ENCODE measurements at regions not wholly inside any gene's neighbourhood (a gene's known extent, or its start where the extent isn't known, plus 50 kb on each side); places are given as distances from the start of the nearest gene placed in this dataset.
"Not testable (repeated sequence)": the region's sequence is repeated elsewhere in the genome, so short reads cannot be mapped to it uniquely, and the experiment has no call there.

DNA sequence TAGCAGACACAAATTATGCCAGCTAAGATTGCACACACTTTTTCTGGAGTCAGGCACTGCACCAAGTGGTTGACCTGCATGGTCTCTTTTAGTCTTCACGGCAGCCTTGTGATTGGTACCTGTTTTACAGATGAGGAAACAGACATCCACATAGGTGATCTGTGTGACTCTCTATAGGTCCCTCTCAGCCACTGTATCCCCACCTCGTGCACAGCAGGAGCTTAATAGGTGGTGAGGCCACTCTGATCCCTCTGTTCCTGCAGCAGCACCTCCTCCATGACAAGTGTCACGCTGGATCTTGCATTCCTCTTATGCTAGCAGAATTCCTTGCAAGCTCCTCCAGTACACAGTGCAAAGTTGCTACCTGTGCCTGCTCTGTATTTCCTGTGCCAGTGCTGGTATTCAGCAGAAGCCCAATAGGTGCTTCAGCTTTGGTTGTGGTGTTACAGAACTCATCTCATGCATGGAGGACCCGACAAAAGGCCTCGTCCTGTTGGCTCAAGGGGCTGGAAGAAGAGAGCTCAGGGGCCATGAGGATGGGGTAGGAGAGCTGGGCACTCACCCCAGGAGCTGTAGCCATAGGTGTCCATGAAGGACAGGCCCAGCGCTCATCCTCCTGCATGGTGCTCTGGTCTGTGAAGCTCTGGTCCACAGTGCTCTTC lies 546.7 kb downstream of the PTPRU start:
- DNase-seq (ENCODE audit: low spot score), result no peak

DNA sequence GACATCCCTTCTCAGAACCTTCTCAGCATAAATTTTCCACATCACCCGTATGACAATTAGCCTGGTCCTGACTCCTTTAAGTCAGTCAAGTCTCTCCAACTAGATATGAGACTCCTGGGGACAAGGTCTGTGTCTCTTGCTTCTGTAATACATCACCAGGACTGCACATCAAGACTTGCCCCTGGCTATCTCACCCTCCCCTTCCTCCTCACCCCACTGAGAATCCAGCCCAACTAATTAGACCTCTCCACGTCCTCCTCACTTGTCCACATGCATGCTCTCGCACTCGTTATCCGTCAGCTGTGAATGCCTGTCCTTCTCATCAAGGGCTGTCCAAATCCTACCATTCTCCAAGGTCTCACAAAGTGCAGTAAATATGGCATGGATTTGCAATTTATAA lies 542.8 kb downstream of the PTPRU start:
- DNase-seq (ENCODE audit: low spot score), result no peak

DNA sequence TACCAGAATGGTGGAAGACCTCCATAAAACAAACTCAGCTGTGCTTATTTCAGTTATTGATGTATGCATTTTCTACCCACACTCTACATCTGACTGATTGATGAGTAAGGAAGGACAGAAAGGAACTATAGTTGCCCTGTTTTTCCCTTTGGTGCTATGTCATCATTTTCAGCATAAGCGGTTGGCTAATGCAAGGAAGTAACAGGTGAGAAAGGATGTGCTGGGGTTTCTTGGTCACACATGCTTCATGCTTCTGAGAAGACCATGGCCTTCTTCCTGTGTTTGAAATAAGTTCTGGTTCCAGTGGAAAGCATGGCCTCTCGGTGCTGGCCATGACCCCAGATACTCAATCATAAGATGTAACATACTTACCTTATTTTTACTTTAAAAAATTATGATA lies 541.2 kb downstream of the PTPRU start:
- DNase-seq (ENCODE audit: low spot score), result no peak

DNA sequence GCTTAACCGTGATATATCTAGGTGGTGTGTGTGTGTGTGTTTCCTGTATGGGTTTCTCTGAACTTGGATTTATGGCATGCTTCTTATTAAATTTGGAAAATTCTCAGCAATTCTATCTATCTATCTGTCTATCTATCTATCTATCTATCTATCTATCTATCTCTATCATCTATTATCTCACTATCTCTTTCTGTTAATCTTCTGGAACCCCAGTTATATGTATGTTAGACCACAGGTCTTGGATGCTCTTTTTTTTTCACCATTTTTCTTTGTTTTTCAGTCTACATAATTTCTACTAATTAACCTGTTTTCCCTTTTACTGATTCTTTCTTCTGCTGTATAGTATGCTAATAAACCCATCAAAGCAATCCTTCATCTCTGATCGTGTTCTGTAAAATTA lies 538.0 kb downstream of the PTPRU start:
- DNase-seq (ENCODE audit: low spot score), result no peak

DNA sequence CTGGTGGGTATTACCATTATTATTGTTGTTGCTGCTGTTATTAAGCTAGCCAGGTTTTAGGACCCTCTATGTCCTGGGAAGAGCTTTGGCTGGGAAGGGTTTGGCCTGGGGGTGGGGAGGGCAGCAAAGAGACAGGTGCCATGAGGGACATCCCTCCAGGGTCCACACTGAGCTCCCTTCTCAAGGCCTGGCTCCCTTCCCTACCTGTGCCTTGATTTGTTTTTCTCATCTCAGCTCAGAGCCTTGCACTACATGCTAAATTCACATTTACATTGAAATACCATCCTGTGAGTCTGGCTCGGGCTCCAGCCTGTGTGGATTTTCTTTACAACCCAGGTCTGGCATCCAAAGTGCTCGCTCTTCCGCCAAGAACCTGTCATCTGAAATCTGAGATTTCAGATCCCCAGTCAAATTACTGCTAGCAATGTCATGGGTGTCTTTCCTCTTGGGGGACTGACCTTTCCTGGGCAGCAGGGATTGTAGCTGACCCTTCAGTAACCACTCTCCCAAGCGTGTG lies 536.3 kb downstream of the PTPRU start:
- DNase-seq (ENCODE audit: low spot score), result no peak

DNA sequence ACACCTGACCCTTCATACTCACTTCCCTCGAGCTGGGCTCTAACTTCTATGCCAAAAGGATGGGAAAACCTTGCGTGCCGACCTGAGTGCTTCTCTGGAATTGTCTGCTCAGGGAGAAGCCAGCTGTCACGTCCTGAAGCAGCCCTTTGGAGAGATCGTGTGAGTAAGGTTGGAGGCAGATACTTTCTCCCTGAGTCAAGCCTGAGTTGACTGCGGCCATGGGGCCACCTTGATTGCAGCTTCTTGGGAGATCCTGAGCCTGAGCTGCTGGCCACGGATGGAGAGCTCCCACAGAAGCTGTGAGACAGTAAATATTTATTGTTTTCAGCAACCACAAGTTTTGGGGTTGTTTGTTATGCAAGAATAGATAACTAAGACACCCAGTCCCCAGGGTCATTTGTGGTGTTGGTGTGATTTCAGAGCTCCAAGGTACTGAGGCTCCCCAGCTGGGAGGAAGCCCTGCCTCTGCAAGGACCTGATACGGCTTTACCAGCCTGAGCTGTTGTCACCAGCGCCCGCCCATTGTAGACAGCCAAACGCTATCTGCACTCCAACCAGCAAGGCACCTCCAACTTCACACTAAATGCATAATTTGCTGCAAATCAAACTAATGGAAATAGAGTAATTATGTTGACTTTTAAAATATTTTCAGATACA lies 531.6 kb downstream of the PTPRU start:
- no peak for DNase-seq (ENCODE audit: low spot score)

DNA sequence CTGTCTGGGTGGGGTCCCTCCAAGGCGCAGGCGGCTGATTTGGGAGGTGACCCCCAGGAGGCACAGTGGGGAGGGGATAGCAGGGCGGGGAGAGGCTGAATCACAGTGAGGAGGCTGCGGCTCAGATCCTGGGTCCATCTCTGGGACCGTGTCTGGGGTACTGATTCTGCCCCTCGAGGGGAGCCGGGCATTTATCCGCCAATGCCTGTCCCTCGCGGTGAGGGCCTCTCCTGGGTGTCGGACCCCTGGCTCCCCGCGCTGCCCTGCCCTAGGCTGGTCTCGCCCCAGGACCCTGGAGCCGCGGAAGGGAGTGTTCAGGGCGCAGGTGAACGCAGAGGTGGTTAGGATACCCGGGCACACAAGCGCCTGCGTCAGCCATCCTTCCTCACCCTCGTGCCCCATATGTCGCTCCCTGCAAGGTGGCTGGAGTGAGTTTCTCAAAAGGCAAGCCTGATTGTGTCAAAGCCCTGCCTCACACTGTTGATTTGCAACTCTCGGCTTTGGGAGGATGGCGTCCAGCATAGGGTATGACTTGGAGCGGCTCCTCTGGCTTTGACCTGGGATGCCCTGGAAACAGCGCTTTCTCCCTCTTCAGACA lies 530.9 kb downstream of the PTPRU start:
- DNase-seq (ENCODE audit: low spot score), result no peak

DNA sequence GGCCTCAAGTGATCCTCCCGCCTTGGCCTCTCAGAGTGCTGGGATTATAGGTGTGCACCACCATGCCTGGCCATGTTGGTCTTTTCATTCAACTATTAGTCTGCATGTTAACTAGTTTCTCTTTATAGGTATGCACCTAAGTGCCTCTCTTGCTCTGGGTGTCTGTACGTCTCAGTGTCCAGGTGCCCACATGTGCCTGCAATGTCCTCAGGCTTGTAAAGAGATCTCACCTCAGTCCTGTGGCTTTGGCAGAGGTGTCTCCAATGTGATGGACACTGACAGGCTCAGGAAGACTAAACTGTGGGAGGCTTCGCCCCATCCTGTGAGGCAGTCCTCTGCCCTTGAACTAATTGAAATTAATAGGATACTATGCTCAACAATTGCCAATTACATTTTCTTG lies 526.3 kb downstream of the PTPRU start:
- DNase-seq (ENCODE audit: low spot score), result no peak

DNA sequence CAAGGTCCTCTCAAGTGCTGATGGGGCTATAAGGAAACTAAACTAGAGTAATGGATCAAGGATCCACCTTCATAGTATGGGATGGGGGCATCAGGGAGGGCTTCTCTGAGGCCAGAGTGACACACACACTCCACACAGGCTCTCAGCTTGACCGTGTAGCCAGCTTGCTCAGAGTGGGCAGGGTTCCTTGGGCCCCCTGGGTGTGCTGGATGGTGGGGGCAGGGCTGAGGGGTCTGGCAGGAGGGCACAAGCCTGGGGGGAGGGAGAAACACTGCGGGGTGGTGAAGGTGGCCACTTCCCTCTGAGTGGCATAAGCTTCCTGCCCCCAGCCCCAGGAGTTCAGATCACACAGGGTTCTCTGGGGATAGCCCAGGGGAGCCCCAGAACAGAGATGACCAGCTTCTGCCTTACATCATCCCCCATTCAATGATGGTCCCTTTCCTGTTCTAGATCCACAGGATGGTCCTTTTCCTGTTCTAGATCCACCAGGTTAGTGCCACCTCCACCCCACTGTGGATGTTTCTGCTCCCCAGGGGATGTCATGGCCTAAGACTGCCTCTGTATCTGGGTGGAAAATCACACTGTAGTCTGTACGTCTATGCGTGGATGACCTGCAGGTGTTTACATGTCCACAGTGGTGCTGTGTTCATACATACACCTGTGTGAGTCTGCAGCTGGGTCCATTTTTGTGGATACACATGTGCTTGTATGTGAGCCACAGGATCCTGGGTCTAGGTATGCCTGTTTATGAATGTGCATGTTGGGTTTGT lies 525.0 kb downstream of the PTPRU start:
- no peak for DNase-seq (ENCODE audit: low spot score)

DNA sequence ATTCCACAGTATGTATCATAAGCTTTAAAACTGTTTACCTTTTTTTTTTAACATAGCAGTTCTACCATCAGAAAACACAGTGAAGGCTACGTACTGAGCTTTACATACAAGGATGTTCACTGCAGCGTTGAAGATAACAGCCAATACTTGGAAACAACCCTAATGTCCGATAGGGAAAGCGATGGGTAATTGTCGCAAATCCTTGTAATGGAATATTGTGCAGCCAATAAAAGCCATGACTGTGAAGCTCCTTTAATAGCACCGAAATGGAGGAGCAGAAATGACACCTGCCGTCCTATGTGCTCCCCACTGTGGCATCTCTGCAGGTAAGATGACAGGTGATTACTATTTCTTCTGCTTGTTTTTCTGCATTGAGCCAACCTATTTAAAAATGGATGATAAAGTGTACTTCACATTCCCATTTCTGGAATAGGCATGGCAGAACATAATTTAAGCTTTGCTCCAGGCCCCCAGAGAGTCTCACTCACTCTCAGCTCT lies 523.8 kb downstream of the PTPRU start:
- no peak for DNase-seq (ENCODE audit: low spot score)

DNA sequence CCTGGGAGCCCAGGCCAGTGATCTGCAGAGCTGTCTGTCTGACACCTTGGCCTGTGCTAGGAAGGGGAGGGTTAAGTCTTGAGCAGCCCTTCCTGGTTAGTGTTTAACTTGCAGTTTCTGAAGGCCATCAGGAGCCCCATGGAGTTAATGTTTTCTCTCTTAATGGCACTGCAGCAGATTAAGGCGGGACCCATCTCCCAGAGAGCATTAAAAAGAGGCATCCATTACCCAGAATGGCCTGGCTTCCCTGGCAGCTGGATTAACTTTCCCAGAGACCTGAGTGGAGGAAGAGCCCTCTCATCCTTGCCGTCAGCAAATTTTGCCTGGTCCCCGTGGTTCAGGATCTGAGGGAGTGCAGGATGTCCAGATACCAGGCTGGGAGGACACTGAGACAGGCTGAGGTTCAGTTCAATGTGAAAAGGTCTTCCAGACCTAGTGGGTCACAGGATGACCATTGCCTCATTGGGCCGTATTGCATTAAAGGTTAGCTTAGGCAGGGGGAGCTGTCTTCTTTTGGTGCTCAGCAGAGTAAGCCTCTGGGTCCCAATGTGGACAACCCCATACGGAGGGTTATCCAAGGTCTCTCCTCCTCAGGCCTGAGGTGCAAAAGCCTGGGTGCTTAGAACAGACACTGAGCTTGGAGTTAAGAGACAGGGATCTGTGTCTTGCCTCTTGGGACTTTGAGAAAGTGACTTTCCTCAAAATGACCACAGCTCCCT lies 522.6 kb downstream of the PTPRU start:
- DNase-seq (ENCODE audit: low spot score), result no peak

DNA sequence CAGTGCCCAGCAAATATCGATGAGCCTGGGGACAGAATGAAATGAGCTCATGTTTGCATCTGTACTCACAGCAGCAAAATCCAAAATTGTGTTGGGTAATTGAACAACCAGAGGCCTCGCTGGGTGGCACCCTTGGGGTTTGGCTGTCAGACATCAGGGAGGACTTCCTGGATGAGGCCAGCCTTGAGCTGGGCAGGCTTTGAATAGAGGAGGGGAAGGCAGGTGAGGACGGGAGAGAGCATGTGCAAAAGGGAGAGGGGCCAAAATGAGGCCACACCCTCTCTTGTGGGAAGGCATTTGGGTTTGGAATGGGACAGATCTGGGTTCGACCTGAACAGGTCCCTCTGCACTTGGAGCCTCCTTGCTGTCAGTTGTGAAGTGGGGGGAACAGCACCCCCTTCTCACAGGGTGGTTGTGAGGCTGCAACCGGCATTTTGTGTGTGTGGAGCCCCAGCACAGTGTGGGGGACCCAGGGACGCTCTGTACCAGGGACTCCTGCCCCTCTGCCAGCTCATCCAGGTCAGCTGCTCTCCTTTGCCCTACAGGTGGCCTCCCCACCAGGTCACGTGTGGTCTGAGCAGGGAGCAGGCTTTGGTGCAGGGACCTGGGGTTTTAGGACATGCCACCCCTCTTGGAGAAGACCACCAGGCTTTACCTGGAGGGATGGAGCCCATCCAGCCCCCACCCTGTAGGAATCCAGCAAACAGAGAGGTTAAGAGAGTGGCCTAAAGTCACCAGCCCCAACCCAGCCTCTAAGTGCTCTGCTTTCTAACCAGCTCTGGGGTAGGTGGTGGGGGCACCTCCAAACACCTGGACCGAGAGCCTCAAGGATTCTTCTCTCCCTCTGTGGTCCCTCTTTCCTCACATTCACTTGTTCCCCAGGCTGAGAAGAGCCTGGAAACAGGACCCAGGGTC lies 521.8 kb downstream of the PTPRU start:
- no peak for DNase-seq (ENCODE audit: low spot score)

DNA sequence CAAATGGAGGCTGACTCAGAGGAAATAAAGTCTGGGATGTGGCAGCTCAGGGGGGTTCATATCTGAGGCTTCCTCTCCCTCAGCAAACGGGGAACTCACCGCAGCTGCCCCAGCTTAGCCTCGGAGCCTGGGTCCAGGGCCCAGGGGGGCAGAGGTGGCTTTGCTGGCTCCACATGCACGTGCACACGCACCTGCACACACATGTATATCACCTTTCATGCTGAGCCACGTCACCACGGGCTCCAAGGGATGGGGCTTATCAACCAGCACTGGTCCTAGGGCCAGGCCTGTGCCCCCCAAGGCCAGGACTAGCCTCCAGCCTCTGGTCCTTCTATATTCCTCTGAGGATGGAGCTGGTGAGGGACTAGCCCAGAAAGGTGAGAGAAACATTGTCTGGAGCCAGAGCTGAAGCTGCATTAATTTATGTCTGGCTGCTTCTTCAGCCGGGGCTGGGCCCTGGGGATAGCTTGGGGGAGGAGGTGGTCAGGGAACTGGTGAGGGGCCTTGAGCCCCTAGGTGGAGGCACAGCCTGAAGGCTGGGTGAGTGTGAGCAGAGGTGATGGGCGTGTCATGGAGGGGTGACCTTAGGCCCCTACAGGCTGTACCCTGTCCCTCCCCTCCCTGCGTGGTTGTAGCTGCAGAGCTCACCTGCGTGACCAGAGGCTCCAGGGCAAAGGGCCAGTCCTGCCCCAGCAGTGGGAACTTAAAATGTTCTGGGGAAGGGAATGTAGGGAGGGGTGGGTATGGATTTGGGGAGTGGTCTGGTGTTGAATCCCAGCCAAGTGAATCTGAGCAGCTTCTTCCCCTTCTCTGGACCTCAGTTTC lies 520.8 kb downstream of the PTPRU start:
- DNase-seq (ENCODE audit: low spot score), result no peak

DNA sequence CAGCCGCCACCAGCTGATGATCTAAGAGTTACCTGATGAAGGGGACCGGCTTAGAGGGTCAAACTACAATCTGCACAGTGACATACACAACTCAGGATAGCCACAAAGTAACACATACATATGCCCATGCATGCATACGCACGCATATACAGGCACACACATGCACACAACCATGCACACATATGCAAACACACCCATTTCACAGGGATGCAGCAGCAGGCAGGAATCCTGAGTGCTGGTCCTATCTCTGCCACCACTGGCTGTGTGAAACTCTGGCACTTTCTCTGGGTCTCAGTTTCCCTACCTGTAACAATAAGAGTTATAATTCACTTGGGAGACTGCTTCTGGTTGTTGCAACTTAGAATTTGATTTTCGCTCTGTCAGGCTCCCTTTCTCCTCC lies 520.2 kb downstream of the PTPRU start:
- no peak for DNase-seq (ENCODE audit: low spot score)

DNA sequence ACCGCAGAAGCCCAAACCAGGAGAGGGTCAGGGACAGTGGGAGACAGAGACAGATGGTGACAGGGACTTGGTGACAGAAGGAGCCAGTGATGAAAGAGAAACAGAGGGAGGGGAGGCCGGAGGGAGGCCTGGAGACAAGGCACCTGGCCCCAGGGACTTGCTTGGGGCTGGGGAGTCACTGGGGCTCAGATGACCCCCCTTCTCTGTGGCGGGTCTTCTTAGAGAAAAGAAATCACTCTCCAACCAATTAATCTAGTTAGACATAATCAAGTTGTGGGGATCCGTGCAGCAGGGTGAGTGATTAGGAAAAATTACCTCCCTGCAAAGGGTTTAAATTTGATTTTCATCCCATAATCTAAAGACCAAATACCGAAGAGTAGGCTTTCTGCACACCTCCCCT lies 519.8 kb downstream of the PTPRU start:
- no peak for DNase-seq (ENCODE audit: low spot score)

DNA sequence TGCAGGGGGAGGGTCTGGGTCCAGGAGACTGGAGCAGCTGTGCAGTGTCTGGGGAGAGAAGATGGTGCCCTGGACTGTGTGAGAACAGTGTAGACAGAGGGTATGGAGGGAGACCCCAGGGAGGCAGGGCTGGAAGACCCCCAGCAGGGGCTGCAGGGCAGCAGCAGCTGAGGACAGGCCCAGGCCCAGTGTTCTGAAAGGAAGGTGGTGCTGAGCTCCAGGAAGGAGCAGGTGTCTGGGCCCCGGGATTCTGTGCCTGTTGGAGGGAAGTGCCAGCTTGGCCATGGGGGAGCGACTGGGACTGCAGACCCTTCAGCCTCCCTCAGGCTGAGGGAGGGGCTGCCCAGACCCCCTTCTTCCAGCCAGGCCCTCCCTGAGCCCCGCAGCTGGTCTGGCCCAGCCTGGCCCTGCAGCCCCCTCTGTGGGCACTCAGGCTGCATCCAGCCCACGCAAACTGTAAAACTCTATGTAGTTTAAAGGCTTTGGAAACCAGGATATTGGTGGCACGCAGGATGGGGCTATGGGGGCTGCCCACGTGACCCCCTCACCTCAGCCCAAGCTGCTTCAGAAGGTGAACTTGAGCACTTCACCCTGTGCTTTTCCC lies 519.2 kb downstream of the PTPRU start:
- DNase-seq (ENCODE audit: low spot score), result not testable (repeated sequence)

DNA sequence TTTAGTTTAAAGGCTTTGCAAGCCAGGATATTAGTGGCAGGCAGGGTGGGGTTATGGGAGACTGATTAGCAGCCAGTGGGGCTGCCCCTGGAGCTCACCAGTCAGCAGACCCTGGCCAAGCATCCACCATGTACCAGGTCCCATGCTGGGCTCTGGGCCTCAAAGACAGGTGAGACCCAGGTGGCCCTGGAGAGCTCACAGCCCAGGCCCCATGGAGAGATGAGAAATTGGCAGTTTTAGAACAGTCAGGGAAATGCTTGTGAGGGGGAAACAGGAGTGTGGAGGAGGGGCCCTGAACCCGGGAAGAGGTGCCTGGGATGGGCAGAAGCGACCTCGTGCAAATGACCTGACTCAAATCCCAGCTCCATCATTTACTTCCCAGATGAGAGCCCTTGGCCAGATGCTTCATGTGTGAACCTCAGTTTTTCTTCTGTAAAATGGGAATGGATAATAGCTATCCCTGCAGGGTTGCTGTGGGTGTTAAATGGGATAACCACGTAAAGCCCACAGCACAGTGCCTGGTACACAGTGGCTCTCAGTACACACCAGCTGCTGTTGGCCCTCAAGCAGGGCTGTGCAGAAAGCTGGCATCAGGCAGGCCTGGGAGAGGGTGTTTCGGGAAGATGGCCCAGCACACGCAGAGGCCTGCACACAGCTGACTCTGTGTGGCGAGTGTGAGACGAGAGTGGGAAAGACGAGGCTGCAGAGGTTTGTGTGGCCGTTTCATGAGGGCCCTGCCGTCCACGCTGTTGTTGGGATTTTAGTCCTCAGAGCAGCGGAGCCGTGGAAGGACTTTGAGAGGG lies 518.5 kb downstream of the PTPRU start:
- DNase-seq (ENCODE audit: low spot score), result no peak

DNA sequence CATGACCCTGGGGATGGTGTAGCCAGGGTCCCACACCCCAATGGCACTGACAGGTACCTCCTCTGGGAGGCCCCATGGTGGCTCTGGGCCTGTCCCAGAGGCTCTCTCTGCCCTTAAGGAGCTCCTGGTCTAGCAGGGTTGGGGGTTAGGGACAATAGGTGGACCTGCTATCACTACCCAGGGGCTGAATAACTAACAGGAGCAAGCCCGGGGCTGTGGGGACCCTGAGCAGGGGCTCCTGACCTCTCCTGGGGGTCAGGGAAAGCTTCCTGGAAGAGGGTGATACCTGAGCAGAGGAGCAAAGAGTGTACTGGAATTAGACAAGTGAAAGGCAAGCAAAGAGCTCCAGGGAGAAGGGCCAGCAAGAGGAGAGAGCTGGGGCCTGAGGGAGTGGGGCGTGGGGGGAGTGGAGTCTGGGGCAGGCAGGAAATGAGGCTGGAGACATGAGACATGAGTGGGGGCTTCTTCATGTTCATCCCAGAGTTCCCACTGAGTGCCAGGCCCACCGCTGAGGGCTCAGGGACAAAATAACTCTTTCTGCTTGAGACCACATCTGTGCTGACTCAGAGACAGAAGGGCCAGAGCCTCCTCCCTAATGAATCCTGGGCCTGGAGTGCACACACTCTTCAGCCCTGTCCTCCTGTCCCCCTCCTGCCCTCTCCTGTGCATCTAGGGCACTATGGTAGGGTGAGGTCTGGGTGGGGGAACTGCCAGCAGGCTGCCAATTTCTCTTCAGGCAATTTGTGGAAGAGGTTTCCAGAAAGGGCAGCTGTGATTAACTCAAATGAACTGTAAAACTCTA lies 517.6 kb downstream of the PTPRU start:
- DNase-seq (ENCODE audit: low spot score), result no peak
